HAP-1 (cell line): ENCODE measurements at regions not wholly inside any gene's neighbourhood (a gene's known extent, or its start where the extent isn't known, plus 50 kb on each side); places are given as distances from the start of the nearest gene placed in this dataset.
"Not testable (repeated sequence)": the region's sequence is repeated elsewhere in the genome, so short reads cannot be mapped to it uniquely, and the experiment has no call there.

Source experiments
- DNase-seq, 2 experiments: peaks; one replicate each; pipeline ENCODE4 v3.0.0-alpha.2; 2016 to 2020; ENCODE audit warnings: low spot score in 2 of 2
- H3K27me3 ChIP-seq: fragments of 250-450 bp; sonication (Bioruptor Pico); 2 replicates; pipeline ENCODE4 v1.5.1; 2020; ENCODE audit warnings: low read depth, mild to moderate bottlenecking, moderate library complexity
- H3K36me3 ChIP-seq: fragments of 250-450 bp; sonication (Bioruptor Pico); replicated peaks from 2 replicates; pipeline ENCODE4 v1.5.1; 2020; ENCODE audit warnings: mild to moderate bottlenecking
- H3K4me1 ChIP-seq: fragments of 250-450 bp; sonication (Bioruptor Pico); 2 replicates; pipeline ENCODE4 v1.5.1; 2020; ENCODE audit warnings: mild to moderate bottlenecking
- H3K4me3 ChIP-seq: fragments of 250-450 bp; sonication (Bioruptor Pico); 2 replicates; pipeline ENCODE4 v1.5.1; 2020; ENCODE audit warnings: mild to moderate bottlenecking, moderate library complexity
- H3K9me3 ChIP-seq: fragments of 250-450 bp; sonication (Bioruptor Pico); 2 replicates; pipeline ENCODE4 v1.5.1; 2020; ENCODE audit warnings: mild to moderate bottlenecking, moderate library complexity
- in situ Hi-C: fragments of 300-500 bp; cut with MboI; formaldehyde crosslinking; loops from 3 replicates; pipeline ENCODE4 v1.14.3; 2020; ENCODE audit warnings: low sequenced_read_pairs, inconsistent platforms, mixed read lengths

DNA sequence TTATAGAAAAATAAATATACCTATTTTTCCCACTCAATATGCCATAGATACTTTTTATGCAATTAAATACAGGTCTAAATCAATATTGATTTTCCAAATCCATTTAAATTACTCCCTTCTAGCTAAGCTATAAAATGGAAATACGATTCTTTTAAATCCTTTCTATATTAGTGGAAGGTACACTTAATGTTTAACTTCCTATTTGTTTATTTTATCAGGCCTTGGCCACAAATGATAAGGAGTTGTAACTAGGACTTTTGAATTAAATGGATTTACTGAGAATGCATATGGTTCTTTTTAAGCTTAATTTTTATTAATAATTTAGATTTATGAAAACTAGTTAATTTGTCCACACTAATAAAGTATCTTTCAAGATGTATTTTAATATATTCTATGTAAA, 517.0 kb upstream of the CHD1 start:
- Histone ChIP-seq H3K4me3 (no peak overlapping the region), H3K36me3 (no peaks in the 10 kb centered on the region), H3K9me3 (no peaks in the 10 kb centered on the region), H3K4me1 (no peaks in the 10 kb centered on the region), H3K27me3 (no peaks in the 10 kb centered on the region)
- in situ Hi-C loops = no loop called here
- DNase-seq = no peak

DNA sequence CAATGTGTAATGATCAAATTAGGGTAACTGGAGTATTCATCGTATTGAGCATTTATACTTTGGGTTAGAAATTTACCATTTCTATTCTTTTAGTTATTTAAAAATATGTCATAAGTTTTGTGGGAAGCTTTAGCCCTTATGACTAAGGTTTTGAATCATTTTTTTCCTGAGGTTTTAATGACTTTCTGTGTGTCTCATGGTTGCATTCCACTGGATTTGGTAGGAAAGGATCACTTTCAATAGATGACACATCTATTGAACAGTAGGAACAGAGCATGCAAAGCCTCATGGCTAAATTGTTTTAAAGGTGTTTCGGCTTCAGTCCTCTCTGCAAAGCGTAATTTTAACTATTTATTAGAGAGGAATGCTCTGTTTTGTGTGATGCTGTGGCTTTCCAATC, 512.4 kb upstream of the CHD1 start:
- H3K9me3 ChIP-seq = no peaks in the 10 kb centered on the region
- no peak for DNase-seq
- H3K27me3 ChIP-seq = no peaks in the 10 kb centered on the region
- no peak overlapping the region for H3K4me3 ChIP-seq
- H3K4me1 ChIP-seq = no peaks in the 10 kb centered on the region
- in situ Hi-C loops = no loop called here
- no peaks in the 10 kb centered on the region for H3K36me3 ChIP-seq

DNA sequence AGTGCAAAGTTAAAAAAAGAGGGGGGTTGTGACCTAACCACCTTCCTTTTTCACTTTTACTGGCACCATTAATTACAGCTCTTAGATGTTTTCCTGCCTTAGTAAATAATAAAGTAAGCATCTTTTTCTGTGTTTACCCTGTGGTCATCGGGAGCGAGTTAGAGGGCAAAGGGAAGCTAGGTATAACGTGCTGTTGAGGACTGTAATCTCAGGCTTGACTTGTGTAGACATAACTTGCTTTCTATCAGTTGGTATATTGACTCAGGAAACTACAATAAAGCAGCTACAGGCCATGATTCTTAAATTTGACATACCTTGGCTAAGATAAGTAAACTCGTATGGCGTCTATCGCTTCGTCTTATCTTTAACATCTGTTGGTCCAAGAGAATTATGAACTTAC, 509.8 kb upstream of the CHD1 start:
- H3K27me3 ChIP-seq = no peaks in the 10 kb centered on the region
- no peaks in the 10 kb centered on the region for H3K4me1 ChIP-seq
- H3K4me3 ChIP-seq = no peak overlapping the region
- H3K9me3 ChIP-seq = no peaks in the 10 kb centered on the region
- no peaks in the 10 kb centered on the region for H3K36me3 ChIP-seq
- in situ Hi-C loops = no loop called here
- no peak for DNase-seq

DNA sequence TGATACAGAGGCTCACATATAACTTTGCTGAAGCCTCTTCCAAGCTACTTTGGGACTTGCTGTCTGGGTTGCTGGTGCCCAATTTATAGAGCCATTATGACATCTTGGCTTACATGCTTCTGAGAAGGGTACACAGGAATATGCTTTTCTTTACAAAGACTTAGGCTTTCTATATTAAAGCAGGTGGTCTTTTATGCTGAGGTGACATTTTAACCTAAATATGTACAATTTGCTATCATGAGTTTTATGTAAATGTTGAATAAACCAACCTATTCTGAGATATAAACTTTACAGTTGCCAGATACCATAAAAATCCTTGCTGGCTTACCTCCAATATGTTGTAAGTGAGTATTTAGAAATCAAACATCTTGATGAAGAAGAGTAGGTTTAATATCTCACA, 509.2 kb upstream of the CHD1 start:
- Histone ChIP-seq H3K27me3 (no peaks in the 10 kb centered on the region), H3K4me3 (no peak overlapping the region), H3K9me3 (no peaks in the 10 kb centered on the region), H3K4me1 (no peaks in the 10 kb centered on the region), H3K36me3 (no peaks in the 10 kb centered on the region)
- in situ Hi-C loops = no loop called here
- no peak for DNase-seq

DNA sequence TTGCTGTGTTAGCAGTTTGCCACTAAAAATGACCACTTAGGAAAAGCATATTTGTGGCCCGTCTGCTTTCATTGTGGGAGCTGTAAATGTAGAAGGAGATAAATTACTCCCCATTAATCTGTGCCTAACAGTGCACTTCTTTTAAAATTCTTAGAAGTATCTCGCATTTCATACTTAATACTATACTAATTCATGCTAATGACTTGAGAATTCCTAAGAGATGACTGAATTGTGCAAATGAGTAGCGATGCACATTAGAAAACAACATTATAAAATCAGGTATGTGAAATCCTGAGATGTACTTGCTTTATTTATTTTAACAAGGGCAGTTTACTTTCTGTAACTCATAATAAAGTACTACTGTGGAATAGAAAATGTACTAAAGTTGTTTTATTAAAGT, 494.6 kb upstream of the CHD1 start:
- H3K36me3 ChIP-seq, H3K4me3 ChIP-seq, H3K4me1 ChIP-seq, H3K9me3 ChIP-seq, in situ Hi-C loops, H3K27me3 ChIP-seq, DNase-seq: not testable (repeated sequence)

DNA sequence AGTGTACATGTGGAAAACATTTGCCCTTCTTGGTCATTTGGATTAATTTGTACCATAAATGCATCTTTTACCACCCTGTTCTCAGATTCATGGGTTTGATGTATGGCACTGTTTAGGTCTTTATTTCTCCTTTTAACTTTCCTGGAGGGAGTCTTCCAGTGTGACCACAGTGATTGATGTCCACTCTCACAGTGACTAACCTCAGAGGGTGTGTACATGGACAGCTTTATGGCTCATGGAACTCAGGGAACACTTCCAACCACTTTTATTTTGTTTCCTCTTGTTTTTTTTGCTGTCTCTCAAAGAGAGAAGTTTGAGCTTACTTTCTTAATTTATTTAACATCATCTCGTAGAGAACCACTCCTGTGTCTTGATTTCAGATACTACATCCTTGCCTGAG, 489.8 kb upstream of the CHD1 start:
- DNase-seq, in situ Hi-C loops, H3K4me1 ChIP-seq, H3K9me3 ChIP-seq, H3K4me3 ChIP-seq, H3K27me3 ChIP-seq, H3K36me3 ChIP-seq: not testable (repeated sequence)

DNA sequence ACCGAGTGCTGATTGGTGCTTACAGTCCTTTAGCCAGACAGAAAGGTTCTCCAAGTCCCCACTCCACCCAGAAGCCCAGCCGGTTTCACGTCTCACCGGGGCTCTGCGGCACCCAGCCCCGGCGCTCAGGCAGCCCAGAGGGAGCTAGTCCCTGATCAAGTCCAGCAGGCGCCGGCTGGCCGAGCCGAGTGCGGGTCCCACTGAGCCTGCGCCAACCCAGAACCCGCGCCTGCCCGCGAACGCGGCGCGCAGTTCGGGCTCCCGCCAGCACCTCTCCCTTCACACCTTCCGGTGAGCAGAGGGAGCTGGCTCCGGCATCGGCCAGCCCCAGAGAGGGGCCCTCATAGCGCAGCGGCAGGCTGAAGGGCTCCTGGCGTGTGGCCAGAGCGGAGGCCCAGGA, 481.6 kb upstream of the CHD1 start:
- in situ Hi-C loops, DNase-seq, H3K36me3 ChIP-seq, H3K27me3 ChIP-seq, H3K9me3 ChIP-seq, H3K4me1 ChIP-seq, H3K4me3 ChIP-seq: not testable (repeated sequence)

GRCh38 chr5:99404764-99405302, 476.0 kb upstream of the CHD1 start:
- H3K36me3 ChIP-seq, H3K9me3 ChIP-seq, H3K27me3 ChIP-seq, in situ Hi-C loops, DNase-seq, H3K4me3 ChIP-seq, H3K4me1 ChIP-seq: not testable (repeated sequence)

DNA sequence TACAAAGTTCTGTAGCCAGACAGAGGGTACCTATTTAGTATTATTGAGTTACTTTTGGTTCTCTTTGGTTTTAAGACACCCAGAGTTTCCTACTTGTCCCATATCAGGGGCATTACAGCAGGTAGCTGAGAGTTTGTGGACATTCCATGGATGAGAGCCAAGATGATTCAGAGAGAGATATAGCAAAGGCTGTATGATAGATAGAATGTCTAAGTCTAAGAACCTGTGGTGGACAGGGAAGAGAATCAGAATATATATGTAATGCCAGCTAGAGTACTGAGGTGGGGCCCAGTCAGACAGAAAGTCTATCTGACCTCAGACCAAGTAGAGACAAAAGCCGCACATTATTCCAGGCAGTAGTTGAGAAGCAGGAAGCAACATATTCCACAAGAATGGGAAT, 471.8 kb upstream of the CHD1 start:
- H3K4me1 ChIP-seq, in situ Hi-C loops, H3K36me3 ChIP-seq, H3K9me3 ChIP-seq, DNase-seq, H3K4me3 ChIP-seq, H3K27me3 ChIP-seq: not testable (repeated sequence)

GRCh38 chr5:99398976-99399375, 470.2 kb upstream of the CHD1 start:
- Histone ChIP-seq H3K27me3 (no peaks in the 10 kb centered on the region), H3K4me3 (no peak overlapping the region), H3K9me3 (no peaks in the 10 kb centered on the region), H3K4me1 (no peaks in the 10 kb centered on the region), H3K36me3 (no peaks in the 10 kb centered on the region)
- no peak for DNase-seq
- in situ Hi-C loops = no loop called here

- Histone ChIP-seq H3K36me3 (no peaks in the 10 kb centered on the region), H3K4me3 (no peak overlapping the region), H3K9me3 (peaks cover 6% of the 10 kb centered on the region; the same call in 1 of the 2 replicates), H3K4me1 (no peaks in the 10 kb centered on the region), H3K27me3 (no peaks in the 10 kb centered on the region)
- DNase-seq = no peak
- in situ Hi-C loops = no loop called here
Observed at GRCh38 chr5:99386406-99387077, 457.7 kb upstream of the CHD1 start.

DNA sequence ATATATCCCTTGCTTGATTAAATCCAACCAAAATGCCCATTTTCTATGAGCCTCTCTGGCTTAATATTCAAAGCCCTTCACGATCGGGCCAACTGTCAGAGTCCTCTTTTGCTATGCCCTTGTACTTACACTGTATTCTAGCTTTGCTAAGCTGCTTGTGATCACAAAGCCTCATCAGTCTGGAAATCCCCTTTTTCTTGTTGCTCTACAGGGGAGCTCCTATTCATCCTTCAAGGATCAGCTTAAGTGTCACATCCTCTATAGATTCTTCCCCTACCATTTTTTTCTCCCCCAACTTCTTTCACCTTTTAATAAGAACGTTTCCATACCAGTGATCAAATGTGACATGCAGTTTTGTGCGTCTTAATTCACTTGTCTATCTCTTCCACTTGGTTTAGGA, 450.4 kb upstream of the CHD1 start:
- Histone ChIP-seq H3K4me1 (no peaks in the 10 kb centered on the region), H3K9me3 (peaks cover 6% of the 10 kb centered on the region; the same call in 1 of the 2 replicates), H3K36me3 (no peaks in the 10 kb centered on the region), H3K27me3 (no peaks in the 10 kb centered on the region), H3K4me3 (no peak overlapping the region)
- in situ Hi-C loops = no loop called here
- no peak for DNase-seq

- no peaks in the 10 kb centered on the region for H3K27me3 ChIP-seq
- H3K4me1 ChIP-seq = no peaks in the 10 kb centered on the region
- H3K9me3 ChIP-seq = peaks cover 6% of the 10 kb centered on the region; the same call in 1 of the 2 replicates
- no peaks in the 10 kb centered on the region for H3K36me3 ChIP-seq
- in situ Hi-C loops = no loop called here
- H3K4me3 ChIP-seq = no peak overlapping the region
- DNase-seq = no peak
Observed at GRCh38 chr5:99378443-99378842, 449.6 kb upstream of the CHD1 start.

- H3K4me1 ChIP-seq = no peaks in the 10 kb centered on the region
Observed at GRCh38 chr5:99369797-99370593, 441.2 kb upstream of the CHD1 start.

More at GRCh38 chr5:99369797-99370593, 441.2 kb upstream of the CHD1 start:
- Histone ChIP-seq H3K9me3 (no peaks in the 10 kb centered on the region), H3K4me3 (no peak overlapping the region), H3K27me3 (no peaks in the 10 kb centered on the region), H3K36me3 (no peaks in the 10 kb centered on the region)
- DNase-seq = no peak
- in situ Hi-C loops = no loop called here
